ENCODE measurements at regions not wholly inside any gene's neighbourhood (a gene's known extent, or its start where the extent isn't known, plus 50 kb on each side); places are given as distances from the start of the nearest gene placed in this dataset.

GRCh38 chr11:81707881-81708280, 1025.8 kb downstream of the FAM181B start:
- peak; percentile 37 for TF ChIP-seq CTCF (IDR thresholded peaks at IDR 0.05; ENCODE audit: low read depth, low read length, poor library complexity, severe bottlenecking)
- no peak for TF ChIP-seq EZH2phosphoT487 (IDR thresholded peaks at IDR 0.05; ENCODE audit: borderline replicate concordance, low read length)
